CD14-positive monocyte (primary cell): ENCODE measurements at regions not wholly inside any gene's neighbourhood (a gene's known extent, or its start where the extent isn't known, plus 50 kb on each side); places are given as distances from the start of the nearest gene placed in this dataset.

ENCODE experiments used
- DNase-seq, 3 donors: peaks; one replicate each; pipeline ENCODE4 v3.0.0-alpha.2; 2011 to 2022
- H2AFZ ChIP-seq: 2 replicates; pipeline ENCODE4 v1.6.0; 2012; ENCODE audit warnings: mild to moderate bottlenecking, low read depth, low read length, inconsistent platforms; ENCODE audit not compliant: insufficient read depth, poor library complexity, severe bottlenecking
- H3K27ac ChIP-seq, 2 donors: 1 replicate in 1 of 2; 2 replicates in 1 of 2; pipeline ENCODE4 v1.5.1; 2012 to 2013; ENCODE audit warnings: low read length in 2 of 2, control low read depth in 1 of 2, inconsistent platforms in 1 of 2, low read depth in 1 of 2, mild to moderate bottlenecking in 1 of 2
- H3K27me3 ChIP-seq, 2 donors: one replicate each; pipeline versions ENCODE4 v1.6.0 to v1.6.1; 2011 to 2013; ENCODE audit warnings: low read length in 2 of 2; ENCODE audit not compliant: control insufficient read depth in 2 of 2, insufficient read depth in 2 of 2
- H3K36me3 ChIP-seq, 2 donors: replicated peaks in 1 of 2; 1 replicate in 1 of 2; 2 replicates in 1 of 2; pipeline versions ENCODE4 v1.5.1 to v1.6.1; 2012 to 2013; ENCODE audit warnings: low read length in 2 of 2, control low read depth in 1 of 2, inconsistent platforms in 1 of 2, mild to moderate bottlenecking in 1 of 2; ENCODE audit not compliant: insufficient read depth in 2 of 2, control insufficient read depth in 1 of 2
- H3K4me1 ChIP-seq, 2 donors: 1 replicate in 1 of 2; 2 replicates in 1 of 2; pipeline versions ENCODE4 v1.5.1 to v1.6.1; 2012 to 2013; ENCODE audit warnings: low read length in 2 of 2, control low read depth in 1 of 2, inconsistent platforms in 1 of 2, mild to moderate bottlenecking in 1 of 2, moderate library complexity in 1 of 2; ENCODE audit not compliant: insufficient read depth in 2 of 2, control insufficient read depth in 1 of 2
- H3K4me2 ChIP-seq: replicated peaks from 2 replicates; pipeline ENCODE3; 2012; ENCODE audit warnings: low read length, moderate library complexity, mild to moderate bottlenecking; ENCODE audit not compliant: poor library complexity, severe bottlenecking; ENCODE audit errors: extremely low read depth
- H3K4me3 ChIP-seq, 3 experiments: fragments of 200-600 bp in 1 of 3; sonication (generic) in 1 of 3; replicated peaks in 1 of 3; 1 replicate in 2 of 3; 2 replicates in 1 of 3; pipeline ENCODE4 v1.5.1; 2011 to 2013; ENCODE audit warnings: low read length in 3 of 3, mild to moderate bottlenecking in 3 of 3, control low read depth in 2 of 3, low read depth in 2 of 3, inconsistent platforms in 1 of 3, moderate library complexity in 1 of 3
- H3K79me2 ChIP-seq: 2 replicates; pipeline ENCODE4 v1.6.0; 2012; ENCODE audit warnings: mild to moderate bottlenecking, control low read depth, inconsistent platforms, low read length, moderate library complexity; ENCODE audit not compliant: insufficient read depth
- H3K9ac ChIP-seq: 2 replicates; pipeline ENCODE4 v1.6.0; 2017; ENCODE audit warnings: low read length, mild to moderate bottlenecking; ENCODE audit not compliant: insufficient read depth, poor library complexity, severe bottlenecking
- H3K9me3 ChIP-seq, 2 donors: replicated peaks in 1 of 2; 1 replicate in 1 of 2; 2 replicates in 1 of 2; pipeline versions ENCODE4 v1.5.1 to v1.6.1; 2012 to 2013; ENCODE audit warnings: low read length in 2 of 2, control low read depth in 1 of 2; ENCODE audit not compliant: control insufficient read depth in 1 of 2, insufficient read depth in 1 of 2
- H4K20me1 ChIP-seq: 2 replicates; pipeline ENCODE4 v1.6.0; 2012; ENCODE audit warnings: mild to moderate bottlenecking, low read length, control low read depth, moderate library complexity; ENCODE audit not compliant: insufficient read depth
- H3K27ac Mint-ChIP-seq, 7 donors: one replicate each; pipeline ENCODE4 v1.8.0; 2020; ENCODE audit warnings: mild to moderate bottlenecking in 7 of 7, mixed read lengths in 7 of 7, moderate library complexity in 6 of 7, inconsistent platforms in 2 of 7
- H3K27me3 Mint-ChIP-seq, 3 donors: one replicate each; pipeline ENCODE4 v1.8.0; 2021 to 2022; ENCODE audit warnings: low read depth in 3 of 3, mild to moderate bottlenecking in 3 of 3, mixed read lengths in 3 of 3, moderate library complexity in 3 of 3, inconsistent platforms in 1 of 3
- H3K36me3 Mint-ChIP-seq, 2 donors: one replicate each; pipeline ENCODE4 v1.8.0; 2020; ENCODE audit warnings: mixed read lengths in 2 of 2, inconsistent platforms in 1 of 2, mild to moderate bottlenecking in 1 of 2
- H3K4me1 Mint-ChIP-seq: one replicate; pipeline ENCODE4 v1.8.0; 2020; ENCODE audit warnings: mild to moderate bottlenecking, mixed read lengths
- H3K4me3 Mint-ChIP-seq, 2 donors: one replicate each; pipeline ENCODE4 v1.8.0; 2020; ENCODE audit warnings: mild to moderate bottlenecking in 2 of 2, mixed read lengths in 2 of 2, moderate library complexity in 1 of 2
- H3K9me3 Mint-ChIP-seq, 7 donors: one replicate each; pipeline ENCODE4 v1.8.0; 2020 to 2022; ENCODE audit warnings: mixed read lengths in 7 of 7, mild to moderate bottlenecking in 6 of 7, moderate library complexity in 6 of 7, inconsistent platforms in 2 of 7
- CTCF ChIP-seq: fragments of 200-600 bp; IDR thresholded peaks from one replicate; pipeline ENCODE4 v1.8.0; 2022; ENCODE audit warnings: antibody characterized with exemption, mild to moderate bottlenecking
- WGBS: methylation state at CpG from one replicate; pipeline ENCODE4 v1.1.5; 2013; ENCODE audit warnings: missing lambda C conversion rate; ENCODE audit not compliant: insufficient coverage; 5-methylcytosine and 5-hydroxymethylcytosine counted together
- intact Hi-C, 2 donors: fragments of 100-400 bp; cut with micrococcal nuclease; formaldehyde crosslinking; loops; one replicate each; pipeline versions ENCODE4 v1.15.0 to v1.15.1; 2023

GRCh38 chr1:185556561-185556960 is 177.6 kb upstream of the HMCN1 start:
- no CpG with 5 or more reads among the region's 1 CpG for WGBS
- Mint-ChIP-seq H3K36me3 (no peaks in the 10 kb centered on the region), H3K27me3 (peaks cover 0 to 1% (median 0%) of the 10 kb centered on the region in 3 donors), H3K9me3 (peaks cover 0 to 3% (median 0%) of the 10 kb centered on the region in 7 donors), H3K4me1 (peaks cover 24% of the 10 kb centered on the region), H3K4me3 (no peak overlapping the region), H3K27ac (no peak overlapping the region)
- Histone ChIP-seq H3K79me2 (no peaks in the 10 kb centered on the region), H3K27me3 (no peaks in the 10 kb centered on the region), H3K27ac (no peak overlapping the region), H3K4me1 (peaks cover 18 to 23% of the 10 kb centered on the region in 2 donors), H2AFZ (no peak overlapping the region), H3K9me3 (no peaks in the 10 kb centered on the region), H3K9ac (no peak overlapping the region), H3K4me2 (no peak overlapping the region), H3K36me3 (no peaks in the 10 kb centered on the region), H4K20me1 (no peaks in the 10 kb centered on the region), H3K4me3 (no peak overlapping the region)
- intact Hi-C loops, result loop anchor here in 1 of 2 donors (10.0 kb wide), 1 partner anchor 72 kb away; no protein-coding TSS in a partner anchor
- no peak for TF ChIP-seq CTCF
- no peak for DNase-seq

GRCh38 chr1:185555743-185556142 is 178.4 kb upstream of the HMCN1 start:
- Mint-ChIP-seq H3K9me3 (peaks cover 0 to 3% (median 0%) of the 10 kb centered on the region in 7 donors), H3K36me3 (no peaks in the 10 kb centered on the region), H3K27ac (no peak overlapping the region), H3K27me3 (peaks cover 0 to 1% (median 0%) of the 10 kb centered on the region in 3 donors), H3K4me1 (peaks cover 22% of the 10 kb centered on the region), H3K4me3 (no peak overlapping the region)
- Histone ChIP-seq H3K4me2 (no peak overlapping the region), H3K27ac (no peak overlapping the region), H3K9me3 (no peaks in the 10 kb centered on the region), H3K36me3 (no peaks in the 10 kb centered on the region), H3K4me3 (no peak overlapping the region), H2AFZ (no peak overlapping the region), H3K9ac (no peak overlapping the region), H3K4me1 (peaks cover 19 to 22% of the 10 kb centered on the region in 2 donors), H3K27me3 (no peaks in the 10 kb centered on the region), H4K20me1 (no peaks in the 10 kb centered on the region), H3K79me2 (no peaks in the 10 kb centered on the region)
- no peak for TF ChIP-seq CTCF
- intact Hi-C loops, result loop anchor here in 1 of 2 donors (10.0 kb wide), 1 partner anchor 71 kb away; no protein-coding TSS in a partner anchor
- no peak for DNase-seq
